SIG-M5 treated with dmso at 0.1 percent for 504 hours (cell line): ENCODE measurements at regions not wholly inside any gene's neighbourhood (a gene's known extent, or its start where the extent isn't known, plus 50 kb on each side); places are given as distances from the start of the nearest gene placed in this dataset.

Experiments used
- DNase-seq: peaks from one replicate; lab custom pipeline; 2025; ENCODE audit not compliant: unreplicated experiment; lab: John Stamatoyannopoulos, UW

DNA sequence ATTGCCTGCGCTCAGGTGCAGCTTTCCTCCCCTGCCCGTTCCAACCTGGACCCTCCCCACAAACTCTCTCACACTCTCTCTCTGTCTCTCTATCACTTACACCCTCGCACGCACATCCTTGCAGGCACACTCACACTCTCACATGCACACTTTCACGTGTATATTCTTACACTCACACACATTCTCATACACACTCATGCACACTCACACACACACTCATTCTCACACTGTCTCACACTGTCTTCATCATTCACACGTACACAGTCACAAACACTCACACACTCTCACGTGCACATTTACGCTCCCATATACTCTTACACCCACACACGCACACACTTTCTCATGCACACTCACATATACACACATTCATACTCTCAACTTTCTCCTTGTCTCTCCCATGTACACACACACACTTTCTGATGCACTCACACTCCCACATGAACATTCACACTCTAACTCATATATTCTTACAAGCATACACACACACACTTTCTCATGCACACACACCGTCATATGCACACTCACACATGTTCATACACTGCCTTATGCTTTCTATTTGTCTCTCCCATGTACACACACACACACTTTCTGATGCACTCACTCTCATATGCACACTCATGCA lies 229.3 kb downstream of the SNX18 start:
- no peak for DNase-seq

GRCh38 chr5:54746346-54746745 lies 228.8 kb downstream of the SNX18 start:
- DNase-seq: no peak

DNA sequence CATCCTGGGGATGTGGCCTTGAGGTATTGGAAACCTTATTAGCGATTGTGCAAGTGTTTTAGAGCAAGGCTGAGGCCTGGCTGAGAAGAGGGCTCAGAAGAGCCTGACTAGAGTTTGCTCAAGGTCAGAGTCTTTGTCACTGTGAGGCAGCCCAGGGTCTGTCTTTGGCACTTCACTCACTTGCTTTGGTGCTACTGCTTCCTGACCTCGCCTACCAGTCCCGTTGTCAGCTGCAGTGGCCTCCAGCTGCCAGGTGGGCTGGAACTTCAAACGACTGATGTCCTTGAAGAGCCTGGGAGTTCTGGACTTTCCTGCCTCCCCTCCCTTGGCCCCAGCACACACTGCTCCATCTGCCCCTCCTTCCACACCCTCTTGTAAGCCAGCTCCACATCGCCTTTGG lies 228.0 kb downstream of the SNX18 start:
- DNase-seq: no peak

GRCh38 chr5:54743997-54744788 lies 226.6 kb downstream of the SNX18 start:
- DNase-seq: peak; percentile 42

GRCh38 chr5:54743581-54743980 lies 226.0 kb downstream of the SNX18 start:
- DNase-seq: no peak

DNA sequence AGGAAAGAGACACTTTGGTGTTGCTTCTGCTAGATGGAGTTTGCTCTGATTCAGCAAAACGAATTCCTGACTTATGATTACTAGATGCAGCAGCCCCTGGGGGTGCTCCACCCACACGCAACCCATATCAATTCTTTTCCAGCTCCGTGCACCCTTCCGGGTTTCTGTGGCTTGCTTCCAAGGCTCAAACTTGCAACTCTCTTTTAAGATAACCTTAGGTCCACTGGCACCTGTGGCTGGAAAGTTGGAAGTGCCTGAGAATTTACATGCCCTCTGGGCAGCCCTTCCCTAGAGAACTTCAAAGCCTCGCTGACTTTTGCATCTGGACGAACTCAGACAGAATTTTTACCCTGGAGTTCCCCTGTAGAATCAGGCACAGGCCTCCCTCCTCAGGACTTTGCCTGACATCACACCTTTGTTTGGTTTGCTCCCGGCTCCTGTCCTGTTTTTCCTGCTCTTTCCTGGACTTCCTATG lies 224.9 kb downstream of the SNX18 start:
- DNase-seq: peak; percentile 13

DNA sequence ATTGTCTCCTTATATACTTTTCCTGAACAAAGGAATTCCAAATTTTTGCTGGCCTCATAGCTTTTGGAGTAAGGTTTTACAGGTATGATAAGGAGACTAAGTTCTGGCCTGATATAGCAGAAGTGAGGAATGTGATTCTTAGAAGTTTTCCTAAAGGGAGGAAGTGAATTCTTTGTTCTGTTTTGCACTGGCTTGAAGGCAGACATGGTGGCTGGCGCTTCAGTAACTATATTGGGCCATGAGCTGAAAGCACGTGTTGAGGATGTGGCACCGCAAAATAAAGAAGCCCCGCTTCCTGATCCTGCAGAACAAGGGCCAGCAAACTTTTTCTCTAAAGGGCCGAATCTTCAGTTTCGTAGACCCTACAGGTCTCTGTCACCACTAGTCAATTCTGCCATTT lies 224.2 kb downstream of the SNX18 start:
- no peak for DNase-seq

GRCh38 chr5:54740141-54740540 lies 222.6 kb downstream of the SNX18 start:
- no peak for DNase-seq

- DNase-seq: no peak
Measured at GRCh38 chr5:54739371-54739770, 221.8 kb downstream of the SNX18 start.

- DNase-seq: no peak
Measured at GRCh38 chr5:54738973-54739367, 221.4 kb downstream of the SNX18 start.

GRCh38 chr5:54738118-54738972 lies 220.8 kb downstream of the SNX18 start:
- DNase-seq: no peak

DNA sequence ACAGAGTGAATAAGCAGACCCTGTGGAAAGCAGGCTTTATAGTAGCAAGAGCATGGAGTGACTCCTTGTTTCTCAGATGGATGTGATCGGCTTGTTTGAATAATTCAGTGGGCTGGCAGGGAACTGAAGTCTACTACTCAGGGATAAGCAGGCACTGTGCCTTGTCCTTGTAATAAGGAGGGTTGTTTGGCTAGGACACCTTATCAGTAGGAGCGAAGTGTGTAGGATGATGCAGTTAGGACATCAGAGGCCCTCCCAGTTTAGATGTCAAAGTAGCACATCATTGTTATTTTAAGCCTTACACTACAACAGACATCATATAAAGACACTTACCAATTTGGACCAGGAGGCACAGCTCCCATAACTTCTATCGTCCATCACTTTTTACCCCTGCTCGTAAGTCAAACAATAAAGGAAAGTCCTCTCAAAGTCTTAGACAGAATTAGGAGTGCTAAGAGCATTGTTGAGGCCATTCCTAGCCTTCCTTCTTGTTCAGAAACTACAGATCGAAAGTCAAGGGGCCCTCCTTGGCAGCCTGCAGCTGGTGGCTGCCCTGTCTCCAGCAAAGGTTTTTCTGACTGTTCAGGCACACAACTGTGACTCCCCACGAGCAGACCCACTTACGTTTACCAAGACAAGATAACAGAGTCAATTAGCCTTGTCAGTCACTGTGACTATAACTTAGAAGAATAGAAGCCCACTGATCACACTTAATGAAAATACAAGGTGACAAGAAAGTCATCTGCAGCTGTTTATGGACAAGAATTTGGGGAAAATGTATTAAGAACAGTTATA lies 218.6 kb downstream of the SNX18 start:
- DNase-seq: no peak

GRCh38 chr5:54733101-54733500 lies 215.5 kb downstream of the SNX18 start:
- DNase-seq: no peak

DNA sequence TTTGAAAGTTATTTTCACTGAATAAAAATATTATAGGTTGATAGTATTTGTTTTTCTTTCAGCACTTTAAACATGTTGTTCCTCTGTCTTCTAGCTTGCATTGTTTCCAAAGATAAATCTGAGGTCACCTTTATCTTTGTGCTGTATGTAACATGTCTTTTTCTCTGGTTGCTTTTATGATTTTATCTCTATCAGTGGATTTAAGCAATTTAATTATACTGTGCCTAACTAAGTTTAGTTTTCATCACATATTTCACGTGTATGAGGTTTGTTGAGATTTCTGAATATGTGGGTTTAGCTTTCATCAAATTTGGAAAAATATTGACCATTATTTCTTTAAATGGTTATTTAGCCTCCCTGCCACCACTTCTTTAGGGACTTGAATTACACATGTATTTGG lies 214.5 kb downstream of the SNX18 start:
- no peak for DNase-seq

- no peak for DNase-seq
Measured at GRCh38 chr5:54728588-54728915, 211.0 kb downstream of the SNX18 start.

- DNase-seq: peak; percentile 9
Measured at GRCh38 chr5:54727874-54728587, 210.5 kb downstream of the SNX18 start.

GRCh38 chr5:54725391-54726280 lies 208.1 kb downstream of the SNX18 start:
- no peak for DNase-seq

DNA sequence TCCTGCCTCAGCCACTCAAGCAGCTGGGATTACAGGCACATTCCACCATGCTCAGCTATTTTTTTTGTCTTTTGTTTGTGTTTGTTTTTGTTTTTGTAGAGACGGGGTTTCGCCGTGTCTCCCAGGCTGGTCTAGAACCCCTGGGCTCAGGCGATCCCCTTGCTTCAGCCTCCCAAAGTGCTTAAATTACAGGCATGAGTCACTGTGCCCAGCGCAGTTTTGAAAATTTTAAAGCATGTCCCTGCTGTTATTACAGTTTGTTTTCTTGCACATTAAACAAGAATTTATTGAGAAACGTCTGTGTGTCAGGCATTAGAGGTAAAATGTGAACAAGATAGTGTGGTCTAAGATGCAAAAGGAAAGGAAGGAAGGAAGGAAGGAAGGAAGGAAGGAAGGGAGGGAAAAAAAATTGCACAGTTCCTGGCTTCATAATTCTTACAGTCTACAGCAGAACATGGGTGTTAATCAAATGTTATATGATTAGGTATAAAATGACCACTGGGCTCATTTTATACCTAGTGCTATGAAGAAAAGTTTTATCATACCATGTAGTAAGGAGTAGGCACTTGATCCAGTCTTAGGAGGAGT lies 205.4 kb downstream of the SNX18 start:
- DNase-seq: no peak
